Stimulated activated CD4-positive, alpha-beta T cell treated with anti-CD3 and anti-CD28 coated beads, Interleukin-12 subunit alpha, Interleukin-12 subunit beta, amount 100 ng/mL, for 48 hours (primary cell): ENCODE measurements at regions not wholly inside any gene's neighbourhood (a gene's known extent, or its start where the extent isn't known, plus 50 kb on each side); places are given as distances from the start of the nearest gene placed in this dataset.

Experiments used
- DNase-seq, 3 donors: peaks; one replicate each; pipeline ENCODE4 v3.0.0-alpha.2; 2020; ENCODE audit warnings: low read depth in 2 of 3, low spot score in 1 of 3

- DNase-seq, result no peak
Observed at GRCh38 chr1:208628022-208628914, 384.1 kb upstream of the PLXNA2 start.

- DNase-seq, result no peak
Observed at GRCh38 chr1:208631092-208631491, 386.9 kb upstream of the PLXNA2 start.

DNA sequence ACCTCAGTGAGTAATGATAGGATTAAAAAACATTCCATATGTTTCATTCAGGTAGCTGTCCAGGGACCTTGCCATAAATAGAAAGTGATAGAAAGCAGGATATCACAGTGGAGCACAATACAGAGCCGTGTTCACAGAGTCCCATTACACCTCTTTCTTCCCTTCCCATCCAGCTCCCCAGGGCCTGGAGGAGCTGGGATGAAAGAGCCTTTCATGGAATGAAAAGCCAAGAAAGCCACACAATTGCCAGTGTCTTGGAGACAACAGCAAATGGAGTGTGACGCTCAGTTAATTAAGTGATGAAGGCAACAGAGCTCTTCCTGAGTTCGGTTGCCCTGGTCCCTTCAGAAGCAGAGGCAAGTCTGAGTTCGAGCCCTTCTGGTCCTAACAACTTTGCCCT, 387.3 kb upstream of the PLXNA2 start:
- DNase-seq, result no peak

GRCh38 chr1:208634346-208635140, 390.4 kb upstream of the PLXNA2 start:
- no peak for DNase-seq

- DNase-seq, result no peak
Observed at GRCh38 chr1:208637181-208637580, 393.0 kb upstream of the PLXNA2 start.

DNA sequence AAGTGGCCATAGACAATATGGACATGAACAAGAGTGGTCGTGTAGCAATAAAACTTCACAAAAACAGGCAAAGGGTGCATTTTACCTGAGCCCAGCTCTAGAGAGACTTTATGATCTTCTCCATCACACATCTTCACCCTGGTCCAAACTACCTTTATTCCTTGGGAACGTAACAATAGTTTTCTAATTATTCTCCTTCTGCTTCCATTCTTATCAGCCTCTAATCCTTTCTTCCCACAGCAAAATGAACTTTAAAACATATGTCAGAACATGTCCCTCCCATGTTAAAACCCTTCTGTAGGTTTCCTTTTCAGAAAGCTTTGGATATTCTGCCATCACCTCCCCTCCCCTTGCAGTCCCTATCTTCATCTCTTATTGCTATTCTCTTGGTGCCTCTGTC, 395.2 kb upstream of the PLXNA2 start:
- no peak for DNase-seq

GRCh38 chr1:208640295-208640694, 396.1 kb upstream of the PLXNA2 start:
- no peak for DNase-seq

DNA sequence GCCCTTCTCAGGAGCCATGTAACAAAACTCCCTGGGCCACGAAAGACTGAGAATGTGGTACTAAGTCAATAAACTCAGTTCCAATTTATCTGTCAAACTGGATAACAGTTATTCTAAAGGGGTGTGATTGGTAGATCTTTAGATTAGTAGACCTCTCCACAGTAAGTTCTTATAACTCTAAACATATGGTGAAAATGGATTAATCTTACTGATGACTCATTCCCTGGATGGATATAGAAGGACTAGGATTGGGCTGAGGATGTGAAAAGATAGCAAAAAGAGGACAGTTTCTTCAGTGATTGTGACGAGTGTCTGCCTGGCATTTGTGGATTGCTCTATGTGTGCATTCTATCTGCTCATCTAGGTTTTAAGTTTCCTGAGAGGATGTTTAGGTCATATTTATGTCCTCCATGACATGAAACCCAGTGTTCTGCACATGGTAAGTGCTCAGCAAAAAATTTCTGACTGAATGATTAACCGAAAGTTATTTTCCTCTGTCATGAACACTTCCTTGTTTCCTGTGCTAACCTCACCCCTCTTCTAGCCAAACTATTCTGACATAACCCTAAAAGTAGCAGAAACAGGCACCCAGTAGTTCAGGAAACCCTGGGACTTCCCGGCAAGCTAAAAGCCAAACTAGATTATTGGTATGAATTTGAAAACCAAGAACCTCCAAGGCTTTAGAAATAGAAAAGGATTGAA, 397.5 kb upstream of the PLXNA2 start:
- no peak for DNase-seq

- no peak for DNase-seq
Observed at GRCh38 chr1:208643005-208643597, 398.9 kb upstream of the PLXNA2 start.

GRCh38 chr1:208644401-208645160, 400.4 kb upstream of the PLXNA2 start:
- DNase-seq, result no peak

DNA sequence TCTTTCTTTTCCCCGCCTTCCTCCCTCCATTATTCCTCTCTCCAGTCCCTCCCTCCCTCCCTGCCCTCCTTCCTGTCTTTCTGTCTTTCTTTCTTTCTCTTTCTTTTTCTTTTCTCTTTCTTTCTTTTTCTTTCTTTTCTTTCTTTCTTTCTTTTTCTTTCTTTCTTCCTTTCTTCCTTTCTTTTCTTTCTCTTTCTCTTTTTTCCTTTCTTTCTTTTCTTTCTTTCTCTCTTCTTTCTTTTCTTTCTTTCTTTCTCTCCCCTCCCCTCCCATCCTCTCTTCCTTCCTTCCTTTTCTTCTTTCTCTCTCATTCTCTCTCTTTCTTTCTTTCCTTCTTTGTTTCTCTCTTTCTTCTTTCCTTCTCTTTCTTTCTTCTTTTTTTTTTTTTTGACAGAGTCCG, 402.2 kb upstream of the PLXNA2 start:
- no peak for DNase-seq

DNA sequence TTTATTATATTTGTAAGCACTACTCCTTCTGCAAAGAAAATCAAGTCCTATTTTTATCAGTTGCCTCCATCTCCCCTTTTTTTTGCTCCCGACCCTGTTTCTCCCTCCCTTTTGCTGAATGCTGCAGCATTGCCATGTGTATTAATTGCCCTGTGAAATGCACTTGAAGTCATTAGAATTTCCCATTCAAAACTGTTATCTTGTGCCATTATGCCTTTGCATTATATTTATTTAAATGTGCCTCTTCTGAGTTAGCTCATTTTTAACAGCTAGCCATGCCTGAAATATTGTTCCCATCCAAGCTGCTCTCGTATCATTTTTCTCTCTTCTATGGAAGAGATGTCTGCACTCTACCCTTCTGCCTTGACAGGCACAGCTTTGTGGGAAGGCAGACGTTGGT, 404.0 kb upstream of the PLXNA2 start:
- no peak for DNase-seq

DNA sequence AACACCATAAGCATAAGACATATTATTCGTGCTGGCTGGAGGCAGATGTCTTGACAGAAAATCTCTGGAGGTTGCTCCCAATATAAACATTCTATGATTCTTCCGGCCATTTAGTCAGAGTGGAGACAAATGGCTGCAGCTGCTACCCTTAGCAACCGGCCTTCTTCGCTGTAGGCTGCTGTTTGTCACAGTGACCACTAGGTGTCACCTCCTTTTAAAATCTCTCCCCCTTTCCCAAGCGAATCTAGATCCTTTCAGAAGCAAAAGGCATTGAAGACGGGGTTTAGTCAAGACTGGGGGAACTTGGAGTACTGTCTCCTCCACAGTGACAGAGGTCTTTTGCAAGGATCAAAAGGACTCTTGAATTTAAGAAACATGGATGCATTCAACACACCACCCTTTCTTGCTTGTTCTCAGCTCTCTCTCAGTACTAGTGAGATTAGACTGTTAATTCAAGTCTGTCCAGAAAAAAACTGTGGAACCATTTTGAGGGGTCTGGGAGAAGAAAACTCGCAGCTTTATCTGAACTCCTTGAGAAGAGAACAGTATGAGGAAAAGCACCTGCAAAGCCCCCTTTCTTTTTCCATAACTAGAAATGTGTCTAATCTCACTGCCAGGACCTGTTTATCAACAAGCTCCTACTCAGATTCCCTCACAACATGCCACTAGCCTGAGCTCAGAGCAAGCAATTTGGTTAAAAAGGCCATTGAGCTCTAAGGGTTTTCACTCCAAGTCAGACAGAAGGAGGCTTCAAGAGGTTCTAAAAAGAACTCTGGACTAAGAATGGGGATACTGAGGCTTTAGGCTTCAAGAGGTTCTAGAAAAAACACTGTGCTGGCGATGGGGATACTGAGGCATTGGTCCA, 408.3 kb upstream of the PLXNA2 start:
- peak in 2 of 3 donors; percentile 4 to 10 for DNase-seq

DNA sequence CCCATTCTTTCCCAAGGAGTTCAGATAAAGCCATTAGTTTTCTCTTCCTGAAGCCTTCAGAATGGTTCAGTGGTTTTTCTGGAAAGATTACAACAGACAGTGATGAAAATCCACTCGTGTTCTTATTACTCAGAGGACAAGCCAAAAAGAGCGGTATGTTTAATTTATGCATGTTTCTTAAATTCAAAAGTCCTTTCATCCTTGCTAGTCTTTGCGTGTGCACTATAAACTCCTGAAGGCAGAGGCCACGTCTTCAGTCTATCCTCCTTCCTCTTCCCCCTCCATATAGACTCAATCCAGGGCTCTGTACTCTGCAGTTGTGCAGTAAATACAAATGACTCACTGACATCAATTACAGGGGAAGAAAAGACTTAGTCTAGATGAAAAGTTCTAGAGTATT, 409.2 kb upstream of the PLXNA2 start:
- no peak for DNase-seq

DNA sequence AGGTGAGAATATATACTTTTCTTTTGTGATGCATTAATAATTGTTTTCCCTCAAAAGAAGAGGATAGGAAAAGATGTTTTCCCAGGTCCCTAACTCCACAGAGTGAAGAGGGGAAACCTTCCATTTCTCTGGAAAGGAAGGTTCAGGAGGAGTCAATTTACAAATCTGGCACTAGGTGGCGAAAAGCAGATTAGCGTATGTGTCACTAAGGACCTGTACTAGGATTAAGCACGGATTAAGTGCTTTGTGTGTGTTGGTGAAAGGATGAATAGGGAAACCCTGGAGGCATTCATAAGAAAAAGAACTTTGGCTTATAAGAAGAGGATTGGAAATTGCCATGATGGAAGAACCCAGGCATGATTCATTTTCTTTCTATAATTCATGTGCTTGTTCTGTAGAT, 410.1 kb upstream of the PLXNA2 start:
- DNase-seq, result no peak

GRCh38 chr1:208665936-208666335, 421.8 kb upstream of the PLXNA2 start:
- no peak for DNase-seq

DNA sequence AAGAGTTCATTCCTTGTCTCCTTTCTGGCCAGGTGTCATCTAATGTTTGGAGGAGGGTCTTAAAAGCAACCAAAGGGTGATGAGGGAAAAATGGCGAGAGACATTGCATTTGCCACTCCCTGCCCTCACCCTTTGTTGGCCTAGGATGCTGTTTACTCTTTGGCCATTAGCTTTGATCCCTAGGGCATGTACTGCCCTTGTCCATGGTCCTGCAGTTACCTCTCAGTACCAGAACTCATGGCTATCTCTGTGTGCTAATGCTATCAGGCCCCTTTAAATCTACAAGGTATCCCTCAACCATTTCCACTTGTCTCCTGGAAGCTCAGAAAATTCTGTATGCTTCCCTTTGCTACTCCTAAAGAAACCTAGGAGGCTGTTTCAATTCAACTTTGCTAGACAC, 424.8 kb upstream of the PLXNA2 start:
- DNase-seq, result no peak

DNA sequence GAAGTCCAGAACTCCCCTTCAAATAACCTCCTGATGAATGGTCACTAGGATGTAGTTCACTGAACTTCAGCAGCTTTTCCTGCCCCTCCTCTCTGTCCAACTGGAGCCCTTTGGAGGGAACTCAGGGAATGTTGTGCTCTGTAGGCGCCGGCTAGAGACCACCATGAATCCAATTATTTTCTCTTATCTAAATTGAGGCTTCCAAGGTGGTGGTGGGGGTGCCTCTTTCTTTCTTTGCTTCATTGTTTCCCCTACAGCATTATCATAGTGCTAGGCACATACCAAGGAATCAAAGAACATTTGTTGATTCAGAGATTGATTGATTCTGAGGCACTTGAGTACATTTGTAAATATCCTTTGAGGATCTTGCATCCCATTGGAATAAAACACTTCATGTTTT, 426.6 kb upstream of the PLXNA2 start:
- DNase-seq, result no peak

GRCh38 chr1:208681878-208682663, 437.9 kb upstream of the PLXNA2 start:
- DNase-seq, result no peak
